Right lobe of liver (tissue), 6 donors: ENCODE measurements at regions not wholly inside any gene's neighbourhood (a gene's known extent, or its start where the extent isn't known, plus 50 kb on each side); places are given as distances from the start of the nearest gene placed in this dataset.

Experiments used
- ATAC-seq, 4 donors: fragments of 200-7000 bp; cut with Tn5 transposase; one replicate each; pipeline ENCODE4 v1.9.1; 2020; ENCODE audit warnings: mild to moderate bottlenecking in 4 of 4, moderate library complexity in 4 of 4
- DNase-seq, 3 donors: peaks; one replicate each; pipeline ENCODE4 v3.0.0-alpha.2; 2020
- H3K27ac ChIP-seq, 3 donors: fragments of 200-600 bp; one replicate each; pipeline ENCODE4 v1.8.0; 2022
- H3K27me3 ChIP-seq, 2 donors: fragments of 200-600 bp; one replicate each; pipeline ENCODE4 v1.8.0; 2022
- H3K36me3 ChIP-seq, 4 donors: fragments of 200-600 bp; sonication (generic) in 1 of 4; one replicate each; pipeline versions ENCODE4 v1.5.1 to v1.8.0; 2017 to 2022; ENCODE audit warnings: control low read depth in 1 of 4
- H3K4me1 ChIP-seq, 4 donors: fragments of 200-600 bp; sonication (generic) in 1 of 4; one replicate each; pipeline versions ENCODE4 v1.5.1 to v1.8.0; 2017 to 2022; ENCODE audit warnings: control low read depth in 1 of 4
- H3K4me3 ChIP-seq, 3 donors: fragments of 200-600 bp; one replicate each; pipeline ENCODE4 v1.8.0; 2022
- H3K9me3 ChIP-seq, 4 donors: fragments of 200-600 bp; sonication (generic) in 1 of 4; one replicate each; pipeline versions ENCODE4 v1.5.1 to v1.8.0; 2017 to 2022; ENCODE audit warnings: control low read depth in 1 of 4
- POLR2A ChIP-seq: fragments of 450-650 bp; IDR thresholded peaks from one replicate; pipeline ENCODE4 v1.6.1; 2017; ENCODE audit warnings: antibody characterized with exemption, mild to moderate bottlenecking
- WGBS: methylation state at CpG from one replicate; pipeline ENCODE4 v1.1.6; 2018; ENCODE audit warnings: low coverage, low lambda C conversion rate; ENCODE audit not compliant: insufficient coverage; ENCODE audit errors: missing lambda C conversion rate; 5-methylcytosine and 5-hydroxymethylcytosine counted together
- intact Hi-C, 2 donors: fragments of 100-400 bp; cut with DNase I; formaldehyde crosslinking; loops; one replicate each; pipeline versions ENCODE4 v1.11.2 to v1.14.1; 2022
- TF ChIP-seq, protein P1 (sequence below), 4 donors: fragments of 200-600 bp in 3 of 4; fragments of 450-650 bp in 1 of 4; IDR thresholded peaks; one replicate each; pipeline versions ENCODE4 v1.5.1 to v1.8.0; 2016 to 2022; ENCODE audit warnings: antibody characterized with exemption in 4 of 4, mild to moderate bottlenecking in 2 of 4
- donor health status: DM: no; HTN: yes; CAD: no.
- donor health status: DM: no; HTN: no; CAD: no.
- donor health status: DM: no; HTN: no; CAD: no.
- donor health status: DM: no; HTN: yes; CAD: no.
- donor health status: DM: no; HTN: yes; CAD: no.

DNA sequence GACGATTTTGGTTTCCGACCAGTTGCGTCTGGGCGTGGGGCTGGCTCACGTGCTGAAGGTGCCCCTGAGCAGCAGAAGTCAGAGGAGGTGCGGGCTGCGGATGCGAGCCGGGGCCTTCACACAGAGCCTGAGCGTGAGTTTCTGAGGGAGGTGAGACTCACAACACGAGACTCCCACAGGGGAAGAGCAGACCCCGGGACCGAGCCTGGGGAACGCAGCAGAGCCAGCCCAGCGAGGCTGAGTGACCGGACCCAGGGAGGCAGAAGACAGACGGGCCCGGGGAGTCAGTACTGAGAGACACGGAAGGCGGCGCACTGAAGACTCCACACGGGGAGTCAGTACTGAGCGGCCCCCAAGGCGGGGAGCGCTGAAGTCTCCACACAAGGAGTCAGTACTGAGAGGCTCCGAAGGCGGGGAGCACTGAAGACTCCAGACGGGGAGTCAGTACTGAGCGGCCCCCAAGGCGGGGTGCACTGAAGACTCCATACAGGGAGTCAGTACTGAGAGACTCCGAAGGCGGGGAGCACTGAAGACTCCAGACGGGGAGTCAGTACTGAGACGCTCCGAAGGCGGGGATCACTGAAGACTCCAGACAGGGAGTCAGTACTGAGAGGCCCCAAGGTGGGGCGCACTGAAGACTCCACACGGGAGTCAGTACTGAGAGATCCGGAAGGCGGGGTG lies 77.8 kb downstream of the DLL1 start:
- Histone ChIP-seq H3K27me3 (no peaks in the 10 kb centered on the region), H3K4me1 (no peaks in the 10 kb centered on the region), H3K9me3 (no peaks in the 10 kb centered on the region), H3K36me3 (no peaks in the 10 kb centered on the region), H3K27ac (no peak overlapping the region), H3K4me3 (no peak overlapping the region)
- 84% methylated on average over 20 of the region's 40 CpGs for WGBS
- intact Hi-C loops, result no loop called here
- TF ChIP-seq, protein P1, sequence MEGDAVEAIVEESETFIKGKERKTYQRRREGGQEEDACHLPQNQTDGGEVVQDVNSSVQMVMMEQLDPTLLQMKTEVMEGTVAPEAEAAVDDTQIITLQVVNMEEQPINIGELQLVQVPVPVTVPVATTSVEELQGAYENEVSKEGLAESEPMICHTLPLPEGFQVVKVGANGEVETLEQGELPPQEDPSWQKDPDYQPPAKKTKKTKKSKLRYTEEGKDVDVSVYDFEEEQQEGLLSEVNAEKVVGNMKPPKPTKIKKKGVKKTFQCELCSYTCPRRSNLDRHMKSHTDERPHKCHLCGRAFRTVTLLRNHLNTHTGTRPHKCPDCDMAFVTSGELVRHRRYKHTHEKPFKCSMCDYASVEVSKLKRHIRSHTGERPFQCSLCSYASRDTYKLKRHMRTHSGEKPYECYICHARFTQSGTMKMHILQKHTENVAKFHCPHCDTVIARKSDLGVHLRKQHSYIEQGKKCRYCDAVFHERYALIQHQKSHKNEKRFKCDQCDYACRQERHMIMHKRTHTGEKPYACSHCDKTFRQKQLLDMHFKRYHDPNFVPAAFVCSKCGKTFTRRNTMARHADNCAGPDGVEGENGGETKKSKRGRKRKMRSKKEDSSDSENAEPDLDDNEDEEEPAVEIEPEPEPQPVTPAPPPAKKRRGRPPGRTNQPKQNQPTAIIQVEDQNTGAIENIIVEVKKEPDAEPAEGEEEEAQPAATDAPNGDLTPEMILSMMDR (IDR thresholded peaks at IDR 0.05), result no peak
- no peak for TF ChIP-seq POLR2A
- DNase-seq (peak in 1 of 3 donors; percentile 41), ATAC-seq (no peak)

DNA sequence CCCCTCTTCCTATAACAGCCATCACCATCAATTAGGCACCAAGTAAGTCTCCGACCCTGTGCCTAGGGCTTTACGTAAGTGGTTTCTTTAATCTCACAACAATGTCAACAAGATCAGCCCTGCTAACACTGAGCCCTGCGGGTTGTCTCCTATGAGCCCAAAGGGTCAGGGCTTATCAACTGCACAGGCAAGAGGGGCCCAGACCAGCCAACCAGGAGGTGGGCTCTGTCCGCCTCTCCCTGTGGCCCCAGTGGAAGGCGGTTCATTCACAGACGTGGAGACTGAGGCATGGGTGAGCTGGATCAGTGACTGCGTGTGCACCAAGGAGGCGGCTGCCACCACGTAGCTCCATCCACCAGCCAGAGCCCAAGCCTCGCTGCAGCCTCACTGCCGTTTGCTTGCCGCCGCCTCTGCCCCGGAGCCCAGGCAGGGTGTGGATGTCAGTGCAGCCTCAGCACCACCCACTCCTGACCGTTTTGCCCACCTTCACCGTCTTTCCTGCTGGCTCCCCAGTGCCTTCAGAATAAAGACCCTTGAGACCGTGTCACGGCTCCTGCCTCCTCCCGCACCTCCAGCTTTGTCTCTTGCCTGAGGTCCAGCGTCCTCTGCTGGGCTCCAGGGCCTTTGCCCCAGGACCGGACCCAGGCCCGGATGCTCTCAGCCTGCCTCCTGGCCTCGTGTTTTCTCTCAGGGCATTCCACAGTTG lies 78.7 kb downstream of the DLL1 start:
- TF ChIP-seq, protein P1 (IDR thresholded peaks at IDR 0.05), result no peak
- no peaks in the 10 kb centered on the region for H3K9me3 ChIP-seq
- intact Hi-C loops, result no loop called here
- H3K36me3 ChIP-seq, result no peaks in the 10 kb centered on the region
- ATAC-seq (no peak), DNase-seq (peak in 1 of 3 donors; percentile 33)
- WGBS, result 64% methylated on average over 15 of the region's 23 CpGs
- H3K27me3 ChIP-seq, result no peaks in the 10 kb centered on the region
- H3K4me3 ChIP-seq, result no peak overlapping the region
- no peak overlapping the region for H3K27ac ChIP-seq
- no peaks in the 10 kb centered on the region for H3K4me1 ChIP-seq

- Histone ChIP-seq H3K27me3 (no peaks in the 10 kb centered on the region), H3K27ac (no peak overlapping the region), H3K36me3 (no peaks in the 10 kb centered on the region), H3K4me1 (no peaks in the 10 kb centered on the region), H3K4me3 (no peak overlapping the region), H3K9me3 (no peaks in the 10 kb centered on the region)
- no peak for TF ChIP-seq POLR2A
- TF ChIP-seq, protein P1 (IDR thresholded peaks at IDR 0.05), result no peak
- WGBS, result 72% methylated on average over 9 of the region's 14 CpGs
- no peak for DNase-seq
- intact Hi-C loops, result no loop called here
- no peak for ATAC-seq
These were observed 79.4 kb downstream of the DLL1 start for GRCh38 chr6:170211404-170212025.

DNA sequence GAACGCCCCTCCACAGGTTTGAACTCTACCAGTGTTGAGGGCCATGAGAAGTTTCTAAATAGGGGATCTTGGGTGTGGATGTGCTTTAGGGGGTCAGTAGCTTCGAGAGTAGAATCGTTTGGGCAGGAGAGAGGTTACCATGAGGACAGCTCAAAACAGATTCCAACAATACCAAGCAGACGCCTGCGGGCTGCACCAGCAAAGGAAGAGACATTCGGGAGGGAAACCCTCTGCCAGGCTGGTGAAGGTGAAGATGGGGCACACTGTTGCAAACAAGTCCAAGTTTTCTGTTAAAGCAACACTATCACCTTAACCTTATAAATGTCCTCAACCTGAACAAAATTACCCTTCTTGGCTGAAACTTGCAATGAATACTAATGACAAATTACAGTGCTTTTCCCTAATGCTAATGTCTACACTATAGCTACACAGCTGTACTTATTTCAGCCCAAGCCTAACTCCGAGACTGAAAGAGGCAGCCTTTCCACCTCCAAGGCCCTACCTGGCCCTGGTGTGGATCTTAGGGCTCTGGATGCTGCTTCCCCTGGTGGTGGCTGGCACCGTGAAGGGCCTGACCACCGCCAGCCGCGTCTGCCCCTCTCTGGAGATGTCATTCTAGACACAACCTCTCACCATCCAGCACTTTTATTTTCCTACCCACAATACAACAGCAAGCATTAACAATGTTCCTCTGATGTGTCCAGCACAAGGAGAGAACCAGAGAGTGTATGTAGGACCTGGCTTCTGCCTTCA lies 80.1 kb downstream of the DLL1 start:
- WGBS, result 65% methylated on average over 8 of the region's 11 CpGs
- intact Hi-C loops, result no loop called here
- Histone ChIP-seq H3K27ac (no peak overlapping the region), H3K36me3 (no peaks in the 10 kb centered on the region), H3K4me1 (no peaks in the 10 kb centered on the region), H3K9me3 (no peaks in the 10 kb centered on the region), H3K4me3 (no peak overlapping the region), H3K27me3 (no peaks in the 10 kb centered on the region)
- TF ChIP-seq POLR2A, result no peak
- TF ChIP-seq, protein P1 (IDR thresholded peaks at IDR 0.05), result no peak
- no peak for ATAC-seq
- DNase-seq, result no peak
